B cell (primary cell): ENCODE measurements at regions not wholly inside any gene's neighbourhood (a gene's known extent, or its start where the extent isn't known, plus 50 kb on each side); places are given as distances from the start of the nearest gene placed in this dataset.

ENCODE experiments used
- CTCF ChIP-seq: fragments of 200-600 bp; IDR thresholded peaks from one replicate; pipeline ENCODE4 v1.8.0; 2022; ENCODE audit warnings: antibody characterized with exemption, mild to moderate bottlenecking
- EZH2 ChIP-seq: IDR thresholded peaks from 2 replicates; pipeline ENCODE4 v1.6.1; 2012; ENCODE audit warnings: borderline replicate concordance, low read depth, mild to moderate bottlenecking, moderate library complexity, low read length; ENCODE audit not compliant: insufficient read depth, poor library complexity, severe bottlenecking

DNA sequence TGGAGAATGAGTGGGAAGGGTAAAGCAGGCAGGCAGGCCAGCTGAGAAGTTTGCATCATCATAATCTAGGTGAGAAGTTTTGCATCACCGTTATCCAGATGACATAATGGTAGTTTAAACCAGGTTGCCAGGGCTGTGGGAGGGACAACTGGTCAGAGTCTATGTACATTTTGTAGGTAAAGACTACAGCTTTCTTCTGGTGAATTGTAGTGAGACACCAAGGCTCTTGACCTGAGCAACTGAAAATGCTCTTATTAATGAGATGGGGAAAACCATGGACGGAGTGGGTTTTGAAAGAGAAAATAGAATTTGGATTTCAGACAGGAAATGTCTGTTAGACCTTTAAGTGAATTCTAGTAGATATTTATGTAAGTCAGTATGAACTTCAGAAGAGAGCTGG is 76.0 kb upstream of the VEGFC start:
- TF ChIP-seq CTCF (no peak), EZH2 (no peak)
